ENCODE measurements at regions not wholly inside any gene's neighbourhood (a gene's known extent, or its start where the extent isn't known, plus 50 kb on each side); places are given as distances from the start of the nearest gene placed in this dataset.

DNA sequence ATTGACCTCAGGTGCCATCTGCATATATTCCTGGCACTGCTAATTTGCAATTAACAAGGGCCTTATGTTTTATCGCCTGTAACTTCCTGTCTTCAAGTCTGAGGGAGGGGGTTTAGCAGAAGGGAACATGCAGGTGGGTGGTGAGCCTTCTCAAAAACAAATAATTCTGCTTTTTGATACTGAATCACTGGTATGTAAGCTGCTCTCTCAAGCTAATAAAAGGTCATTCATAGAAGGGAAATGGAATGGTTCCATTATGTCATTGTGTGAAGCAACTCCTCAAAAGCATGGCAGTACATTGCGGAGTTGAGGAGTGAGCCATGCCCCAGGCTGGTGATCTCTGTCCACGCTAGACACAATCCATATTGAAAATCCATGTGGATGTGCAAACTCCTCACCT is 414.8 kb upstream of the ID2 start:
- peaks cover 17% of the 10 kb centered on the region for H3K4me1 ChIP-seq

DNA sequence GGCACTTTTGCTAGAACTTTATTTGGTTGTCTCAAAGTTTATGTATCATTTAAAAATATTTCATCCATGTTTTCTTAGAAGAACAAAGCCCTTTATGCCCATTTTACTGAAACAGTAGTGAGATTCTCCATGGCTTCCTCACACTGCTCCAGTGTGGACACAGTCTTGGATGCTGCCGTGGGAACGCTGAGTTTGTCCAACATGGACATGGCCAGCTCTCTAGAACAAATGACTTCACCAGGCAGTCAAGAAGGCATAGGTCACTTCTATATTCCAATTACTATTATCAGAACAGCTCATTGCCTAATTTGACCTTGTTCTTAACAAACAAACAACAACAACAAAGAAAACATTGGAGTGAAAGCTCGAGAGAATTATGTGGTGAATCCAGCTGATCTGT is 414.1 kb upstream of the ID2 start:
- H3K9ac ChIP-seq, result no peak overlapping the region
- no peak overlapping the region for H3K27ac ChIP-seq
- H3K36me3 ChIP-seq (ENCODE audit: control insufficient read depth, insufficient read depth, low read length), result no peaks in the 10 kb centered on the region
- H3K4me2 ChIP-seq (ENCODE audit: low read length), result no peak overlapping the region
- TF ChIP-seq, protein P1, sequence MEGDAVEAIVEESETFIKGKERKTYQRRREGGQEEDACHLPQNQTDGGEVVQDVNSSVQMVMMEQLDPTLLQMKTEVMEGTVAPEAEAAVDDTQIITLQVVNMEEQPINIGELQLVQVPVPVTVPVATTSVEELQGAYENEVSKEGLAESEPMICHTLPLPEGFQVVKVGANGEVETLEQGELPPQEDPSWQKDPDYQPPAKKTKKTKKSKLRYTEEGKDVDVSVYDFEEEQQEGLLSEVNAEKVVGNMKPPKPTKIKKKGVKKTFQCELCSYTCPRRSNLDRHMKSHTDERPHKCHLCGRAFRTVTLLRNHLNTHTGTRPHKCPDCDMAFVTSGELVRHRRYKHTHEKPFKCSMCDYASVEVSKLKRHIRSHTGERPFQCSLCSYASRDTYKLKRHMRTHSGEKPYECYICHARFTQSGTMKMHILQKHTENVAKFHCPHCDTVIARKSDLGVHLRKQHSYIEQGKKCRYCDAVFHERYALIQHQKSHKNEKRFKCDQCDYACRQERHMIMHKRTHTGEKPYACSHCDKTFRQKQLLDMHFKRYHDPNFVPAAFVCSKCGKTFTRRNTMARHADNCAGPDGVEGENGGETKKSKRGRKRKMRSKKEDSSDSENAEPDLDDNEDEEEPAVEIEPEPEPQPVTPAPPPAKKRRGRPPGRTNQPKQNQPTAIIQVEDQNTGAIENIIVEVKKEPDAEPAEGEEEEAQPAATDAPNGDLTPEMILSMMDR (IDR thresholded peaks at IDR 0.05), result no peak
- H3K4me1 ChIP-seq, result peaks cover 15% of the 10 kb centered on the region
- no peaks in the 10 kb centered on the region for H3K27me3 ChIP-seq (ENCODE audit: control insufficient read depth, insufficient read depth, low read length)
- H3K79me2 ChIP-seq, result no peaks in the 10 kb centered on the region
- no peaks in the 10 kb centered on the region for H3K9me3 ChIP-seq (ENCODE audit: control insufficient read depth, low read length)
- no peak overlapping the region for H3K4me3 ChIP-seq (ENCODE audit: low read depth, low read length)
- H2AFZ ChIP-seq, result no peak overlapping the region

More for the DNA sequence above, 414.8 kb upstream of the ID2 start:
- Histone ChIP-seq H3K4me2 (ENCODE audit: low read length) (no peak overlapping the region), H3K79me2 (no peaks in the 10 kb centered on the region), H3K27me3 (ENCODE audit: control insufficient read depth, insufficient read depth, low read length) (no peaks in the 10 kb centered on the region), H3K9ac (no peak overlapping the region), H3K36me3 (ENCODE audit: control insufficient read depth, insufficient read depth, low read length) (no peaks in the 10 kb centered on the region), H3K27ac (no peak overlapping the region), H2AFZ (no peak overlapping the region), H3K9me3 (ENCODE audit: control insufficient read depth, low read length) (no peaks in the 10 kb centered on the region), H3K4me3 (ENCODE audit: low read depth, low read length) (no peak overlapping the region)
- TF ChIP-seq, protein P1 (IDR thresholded peaks at IDR 0.05), result no peak

DNA sequence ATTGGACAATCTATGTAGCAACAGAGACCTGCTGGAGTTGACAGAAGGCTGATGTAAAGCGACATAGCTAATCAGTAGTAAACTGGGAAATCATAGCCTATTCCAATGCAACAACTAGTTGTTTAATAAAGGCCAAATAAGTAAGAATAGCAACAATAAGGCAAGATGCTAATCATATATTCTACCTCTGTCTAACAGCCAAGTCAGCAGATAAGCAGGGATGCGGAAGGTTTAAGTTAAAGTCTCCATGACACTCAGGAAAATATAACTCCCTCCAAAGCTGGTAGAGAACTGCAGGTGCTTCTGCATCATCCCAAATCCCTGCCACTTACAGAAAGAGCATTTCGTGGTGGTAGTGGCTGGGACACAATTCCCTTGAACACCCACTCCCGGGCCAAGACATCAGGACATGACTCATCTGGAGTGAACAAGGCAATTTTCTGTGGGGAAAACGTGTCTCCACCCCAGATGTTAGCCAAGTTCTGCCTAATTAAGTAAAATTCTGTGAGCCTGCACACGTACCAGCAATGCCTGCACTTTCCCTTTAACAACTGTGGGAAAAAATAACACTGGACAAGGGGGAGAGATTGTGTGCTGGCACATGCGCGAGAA is 413.6 kb upstream of the ID2 start:
- no peaks in the 10 kb centered on the region for H3K9me3 ChIP-seq (ENCODE audit: control insufficient read depth, low read length)
- H3K9ac ChIP-seq, result no peak overlapping the region
- no peaks in the 10 kb centered on the region for H3K27me3 ChIP-seq (ENCODE audit: control insufficient read depth, insufficient read depth, low read length)
- no peaks in the 10 kb centered on the region for H3K79me2 ChIP-seq
- no peak overlapping the region for H2AFZ ChIP-seq
- no peak overlapping the region for H3K4me2 ChIP-seq (ENCODE audit: low read length)
- no peaks in the 10 kb centered on the region for H3K36me3 ChIP-seq (ENCODE audit: control insufficient read depth, insufficient read depth, low read length)
- peaks cover 10% of the 10 kb centered on the region for H3K4me1 ChIP-seq
- no peak overlapping the region for H3K4me3 ChIP-seq (ENCODE audit: low read depth, low read length)
- no peak overlapping the region for H3K27ac ChIP-seq
- TF ChIP-seq, protein P1 (IDR thresholded peaks at IDR 0.05), result no peak

DNA sequence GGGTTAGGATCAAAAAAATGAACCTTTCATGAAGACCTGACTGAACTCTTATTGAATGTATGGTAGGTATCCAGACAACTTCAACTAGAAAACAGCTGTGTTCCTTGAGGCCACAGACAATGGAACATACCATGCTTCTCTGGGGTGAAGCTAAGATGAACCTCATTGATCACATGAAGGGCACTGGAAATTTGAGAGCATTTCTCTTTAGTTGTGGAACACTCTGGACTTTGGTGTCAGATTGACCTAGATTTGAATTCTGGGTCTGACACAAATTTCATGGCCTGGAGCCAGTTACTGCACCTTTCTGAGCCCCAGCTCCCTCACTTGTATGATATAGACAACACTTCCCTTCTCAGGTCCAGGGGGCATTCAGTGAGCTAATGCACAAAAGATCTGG is 411.2 kb upstream of the ID2 start:
- Histone ChIP-seq H3K4me2 (ENCODE audit: low read length) (no peak overlapping the region), H3K36me3 (ENCODE audit: control insufficient read depth, insufficient read depth, low read length) (no peaks in the 10 kb centered on the region), H3K9ac (no peak overlapping the region), H3K27ac (no peak overlapping the region), H3K4me1 (peaks cover 5% of the 10 kb centered on the region), H3K79me2 (no peaks in the 10 kb centered on the region), H2AFZ (no peak overlapping the region), H3K9me3 (ENCODE audit: control insufficient read depth, low read length) (no peaks in the 10 kb centered on the region), H3K4me3 (ENCODE audit: low read depth, low read length) (no peak overlapping the region), H3K27me3 (ENCODE audit: control insufficient read depth, insufficient read depth, low read length) (no peaks in the 10 kb centered on the region)
- TF ChIP-seq, protein P1 (IDR thresholded peaks at IDR 0.05), result no peak

DNA sequence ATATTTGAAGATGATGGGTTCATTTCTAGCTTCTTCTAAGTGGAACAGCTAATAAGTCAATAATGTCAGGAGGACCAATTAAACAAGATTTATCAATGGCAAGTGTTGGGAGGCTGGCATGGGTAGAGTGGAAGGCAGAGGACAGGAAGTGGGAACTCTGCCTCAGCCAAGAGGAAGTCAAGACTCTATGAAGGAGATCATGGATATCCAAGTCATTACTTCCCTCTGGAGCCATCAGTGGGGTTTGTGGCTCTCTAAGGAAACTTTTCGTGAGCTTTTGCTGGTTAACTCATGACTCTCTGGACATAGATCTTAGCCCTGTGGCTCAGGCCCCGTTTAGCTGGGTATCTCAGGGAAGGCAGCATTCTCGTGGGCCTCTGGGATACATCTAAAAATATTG is 410.4 kb upstream of the ID2 start:
- Histone ChIP-seq H2AFZ (no peak overlapping the region), H3K9me3 (ENCODE audit: control insufficient read depth, low read length) (no peaks in the 10 kb centered on the region), H3K4me1 (peaks cover 5% of the 10 kb centered on the region), H3K27me3 (ENCODE audit: control insufficient read depth, insufficient read depth, low read length) (no peaks in the 10 kb centered on the region), H3K4me3 (ENCODE audit: low read depth, low read length) (no peak overlapping the region), H3K4me2 (ENCODE audit: low read length) (no peak overlapping the region), H3K79me2 (no peaks in the 10 kb centered on the region), H3K36me3 (ENCODE audit: control insufficient read depth, insufficient read depth, low read length) (no peaks in the 10 kb centered on the region), H3K9ac (no peak overlapping the region), H3K27ac (no peak overlapping the region)
- TF ChIP-seq, protein P1 (IDR thresholded peaks at IDR 0.05), result no peak

Measured in parathyroid adenoma (tissue), 2 donors.